SK-N-MC (cell line): ENCODE measurements at regions not wholly inside any gene's neighbourhood (a gene's known extent, or its start where the extent isn't known, plus 50 kb on each side); places are given as distances from the start of the nearest gene placed in this dataset.

Experiments
- EZH2 ChIP-seq: fragments of 200-600 bp; sonication (generic); IDR thresholded peaks from one replicate; pipeline ENCODE4 v1.6.1; 2017; ENCODE audit warnings: antibody characterized with exemption
- POLR2AphosphoS5 ChIP-seq: IDR thresholded peaks from 2 replicates; pipeline ENCODE4 v1.6.1; 2012; ENCODE audit warnings: mild to moderate bottlenecking, low read depth, low read length, borderline replicate concordance

DNA sequence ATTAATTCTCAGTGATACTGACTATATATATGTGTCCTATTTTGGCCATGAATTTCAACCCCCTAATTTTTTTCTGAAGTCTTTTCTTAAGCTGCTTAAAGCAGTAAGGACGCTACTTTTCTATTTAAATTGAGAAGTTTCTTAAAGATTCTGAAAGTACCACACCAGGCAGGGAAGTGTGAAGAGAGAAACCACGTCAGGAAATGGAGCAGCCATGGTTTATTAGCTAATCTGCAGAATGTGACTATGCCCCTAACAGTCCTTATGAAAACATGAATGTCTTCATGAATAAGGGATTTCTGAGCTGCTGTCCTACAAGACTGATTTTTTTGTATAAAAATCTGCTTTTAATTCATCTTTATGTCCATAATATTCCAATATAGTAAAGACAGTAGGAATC is 1724.3 kb upstream of the C9orf72 start:
- TF ChIP-seq POLR2AphosphoS5 (no peak), EZH2 (no peak)
